ENCODE measurements at regions not wholly inside any gene's neighbourhood (a gene's known extent, or its start where the extent isn't known, plus 50 kb on each side); places are given as distances from the start of the nearest gene placed in this dataset.

GRCh38 chr9:30771163-30771708 is 1613.2 kb upstream of the ACO1 start:
- no peaks in the 10 kb centered on the region for H4K20me1 ChIP-seq (ENCODE audit: insufficient read depth, low read length, poor library complexity, severe bottlenecking)
- H3K4me1 ChIP-seq (ENCODE audit: insufficient read depth, low read length, poor library complexity, severe bottlenecking): no peaks in the 10 kb centered on the region
- H3K36me3 ChIP-seq (ENCODE audit: insufficient read depth, low read length): no peaks in the 10 kb centered on the region
- H3K4me3 ChIP-seq (ENCODE audit: low read length, poor library complexity, severe bottlenecking): no peak overlapping the region
- H3F3A ChIP-seq (ENCODE audit: low read depth): no peaks in the 10 kb centered on the region
- no peaks in the 10 kb centered on the region for H3K9me3 ChIP-seq (ENCODE audit: insufficient read depth, low read depth, low read length)
- H3K79me2 ChIP-seq (ENCODE audit: insufficient read depth, low read length): no peaks in the 10 kb centered on the region
- H3K9ac ChIP-seq (ENCODE audit: low read depth, low read length, poor library complexity, severe bottlenecking): no peak overlapping the region
- no peak overlapping the region for H2AFZ ChIP-seq (ENCODE audit: low read length)
- no peak for TF ChIP-seq CTCF (conservative IDR thresholded peaks at IDR 0.05; ENCODE audit: low read length)
- no peak for TF ChIP-seq EZH2phosphoT487 (IDR thresholded peaks at IDR 0.05; ENCODE audit: borderline replicate concordance)
- H3K9me2 ChIP-seq (replicated peaks; ENCODE audit: low read depth, low read length): no peaks in the 10 kb centered on the region
- H3K4me2 ChIP-seq (ENCODE audit: low read depth, low read length, poor library complexity, severe bottlenecking): no peak overlapping the region
- no peaks in the 10 kb centered on the region for H3K27me3 ChIP-seq (ENCODE audit: insufficient read depth, low read length, poor library complexity, severe bottlenecking)

GRCh38 chr9:30771760-30772159 is 1612.7 kb upstream of the ACO1 start:
- Histone ChIP-seq H4K20me1 (ENCODE audit: insufficient read depth, low read length, poor library complexity, severe bottlenecking) (no peaks in the 10 kb centered on the region), H3F3A (ENCODE audit: low read depth) (no peaks in the 10 kb centered on the region), H3K79me2 (ENCODE audit: insufficient read depth, low read length) (no peaks in the 10 kb centered on the region), H3K4me3 (ENCODE audit: low read length, poor library complexity, severe bottlenecking) (no peak overlapping the region), H2AFZ (ENCODE audit: low read length) (no peak overlapping the region), H3K27me3 (ENCODE audit: insufficient read depth, low read length, poor library complexity, severe bottlenecking) (no peaks in the 10 kb centered on the region), H3K4me2 (ENCODE audit: low read depth, low read length, poor library complexity, severe bottlenecking) (no peak overlapping the region), H3K4me1 (ENCODE audit: insufficient read depth, low read length, poor library complexity, severe bottlenecking) (no peaks in the 10 kb centered on the region), H3K9me2 (replicated peaks; ENCODE audit: low read depth, low read length) (no peaks in the 10 kb centered on the region), H3K9ac (ENCODE audit: low read depth, low read length, poor library complexity, severe bottlenecking) (no peak overlapping the region), H3K9me3 (ENCODE audit: insufficient read depth, low read depth, low read length) (no peaks in the 10 kb centered on the region), H3K36me3 (ENCODE audit: insufficient read depth, low read length) (no peaks in the 10 kb centered on the region)
- TF ChIP-seq EZH2phosphoT487 (IDR thresholded peaks at IDR 0.05; ENCODE audit: borderline replicate concordance): no peak
- no peak for TF ChIP-seq CTCF (conservative IDR thresholded peaks at IDR 0.05; ENCODE audit: low read length)

GRCh38 chr9:30773427-30773826 is 1611.0 kb upstream of the ACO1 start:
- H3F3A ChIP-seq (ENCODE audit: low read depth): no peaks in the 10 kb centered on the region
- no peaks in the 10 kb centered on the region for H3K36me3 ChIP-seq (ENCODE audit: insufficient read depth, low read length)
- H3K4me1 ChIP-seq (ENCODE audit: insufficient read depth, low read length, poor library complexity, severe bottlenecking): no peaks in the 10 kb centered on the region
- no peaks in the 10 kb centered on the region for H3K79me2 ChIP-seq (ENCODE audit: insufficient read depth, low read length)
- H3K9me3 ChIP-seq (ENCODE audit: insufficient read depth, low read depth, low read length): no peaks in the 10 kb centered on the region
- H4K20me1 ChIP-seq (ENCODE audit: insufficient read depth, low read length, poor library complexity, severe bottlenecking): no peaks in the 10 kb centered on the region
- no peaks in the 10 kb centered on the region for H3K27me3 ChIP-seq (ENCODE audit: insufficient read depth, low read length, poor library complexity, severe bottlenecking)
- H3K9ac ChIP-seq (ENCODE audit: low read depth, low read length, poor library complexity, severe bottlenecking): no peak overlapping the region
- TF ChIP-seq CTCF (conservative IDR thresholded peaks at IDR 0.05; ENCODE audit: low read length): no peak
- no peak for TF ChIP-seq EZH2phosphoT487 (IDR thresholded peaks at IDR 0.05; ENCODE audit: borderline replicate concordance)
- no peak overlapping the region for H3K4me3 ChIP-seq (ENCODE audit: low read length, poor library complexity, severe bottlenecking)
- no peak overlapping the region for H2AFZ ChIP-seq (ENCODE audit: low read length)
- H3K9me2 ChIP-seq (replicated peaks; ENCODE audit: low read depth, low read length): no peaks in the 10 kb centered on the region
- H3K4me2 ChIP-seq (ENCODE audit: low read depth, low read length, poor library complexity, severe bottlenecking): no peak overlapping the region

Measured in Loucy (cell line).